ENCODE measurements at regions not wholly inside any gene's neighbourhood (a gene's known extent, or its start where the extent isn't known, plus 50 kb on each side); places are given as distances from the start of the nearest gene placed in this dataset.

DNA sequence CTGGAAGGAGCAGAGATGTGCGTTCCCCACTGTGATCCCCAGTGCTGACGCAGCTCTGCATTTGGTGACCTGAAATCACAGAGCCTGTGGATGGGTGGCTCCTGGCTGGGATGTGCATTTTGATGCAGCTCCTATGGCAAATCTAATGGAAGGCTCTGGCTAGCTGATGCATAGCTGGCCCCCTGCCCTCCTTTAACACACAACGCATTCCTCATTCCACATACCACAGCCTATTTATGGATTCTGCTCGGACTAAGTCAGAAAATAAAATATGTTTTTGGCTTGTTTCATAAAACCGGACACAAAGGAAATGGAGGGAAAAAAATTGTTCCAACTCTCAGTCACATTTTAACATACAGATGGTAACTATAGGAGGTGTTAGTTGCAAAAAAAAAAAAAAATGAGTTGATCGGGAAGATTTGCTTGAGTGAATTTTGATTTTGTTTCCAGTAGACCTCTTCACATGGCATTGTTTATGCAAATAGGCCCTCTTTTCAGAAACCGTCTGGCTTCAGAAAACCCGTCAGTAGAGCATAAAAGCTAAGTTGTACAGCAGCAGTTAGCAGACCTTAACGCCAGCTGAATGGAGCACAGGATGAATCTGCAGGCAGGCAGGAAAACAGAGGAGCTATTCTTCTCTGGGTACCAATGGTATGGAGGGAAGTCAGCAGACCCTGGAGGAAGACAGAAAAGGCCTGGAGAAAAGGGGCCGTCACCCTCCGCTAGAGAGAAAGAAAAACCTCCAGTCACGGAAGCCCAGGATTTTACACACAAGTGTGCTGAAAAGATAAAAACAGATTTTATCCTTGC is 215.4 kb downstream of the HDGFL1 start:
- H3K4me3 ChIP-seq (ENCODE audit: low read depth, low read length): no peak overlapping the region
- TF ChIP-seq, protein P1, sequence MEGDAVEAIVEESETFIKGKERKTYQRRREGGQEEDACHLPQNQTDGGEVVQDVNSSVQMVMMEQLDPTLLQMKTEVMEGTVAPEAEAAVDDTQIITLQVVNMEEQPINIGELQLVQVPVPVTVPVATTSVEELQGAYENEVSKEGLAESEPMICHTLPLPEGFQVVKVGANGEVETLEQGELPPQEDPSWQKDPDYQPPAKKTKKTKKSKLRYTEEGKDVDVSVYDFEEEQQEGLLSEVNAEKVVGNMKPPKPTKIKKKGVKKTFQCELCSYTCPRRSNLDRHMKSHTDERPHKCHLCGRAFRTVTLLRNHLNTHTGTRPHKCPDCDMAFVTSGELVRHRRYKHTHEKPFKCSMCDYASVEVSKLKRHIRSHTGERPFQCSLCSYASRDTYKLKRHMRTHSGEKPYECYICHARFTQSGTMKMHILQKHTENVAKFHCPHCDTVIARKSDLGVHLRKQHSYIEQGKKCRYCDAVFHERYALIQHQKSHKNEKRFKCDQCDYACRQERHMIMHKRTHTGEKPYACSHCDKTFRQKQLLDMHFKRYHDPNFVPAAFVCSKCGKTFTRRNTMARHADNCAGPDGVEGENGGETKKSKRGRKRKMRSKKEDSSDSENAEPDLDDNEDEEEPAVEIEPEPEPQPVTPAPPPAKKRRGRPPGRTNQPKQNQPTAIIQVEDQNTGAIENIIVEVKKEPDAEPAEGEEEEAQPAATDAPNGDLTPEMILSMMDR (IDR thresholded peaks at IDR 0.05; ENCODE audit: borderline replicate concordance, insufficient read depth, low read depth, low read length): no peak

DNA sequence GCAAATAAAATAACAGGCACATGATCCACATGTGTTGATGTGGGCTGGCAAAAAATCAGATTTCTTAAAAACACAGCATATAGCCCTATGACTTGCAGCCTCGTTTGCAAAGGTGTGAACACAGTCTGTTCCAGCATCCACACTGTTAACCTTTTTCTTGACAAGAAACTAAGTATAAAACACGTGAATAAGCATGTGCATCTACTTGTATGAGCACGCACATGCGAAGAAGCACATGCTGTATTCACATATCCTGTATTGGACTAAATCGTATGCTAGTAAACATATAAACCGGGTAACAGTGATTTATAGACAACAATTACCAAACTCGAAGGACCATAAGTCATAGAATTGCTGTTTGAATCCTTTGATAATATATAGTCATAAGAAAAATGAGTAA is 218.7 kb downstream of the HDGFL1 start:
- H3K4me3 ChIP-seq (ENCODE audit: low read depth, low read length): no peak overlapping the region
- TF ChIP-seq, protein P1 (IDR thresholded peaks at IDR 0.05; ENCODE audit: borderline replicate concordance, insufficient read depth, low read depth, low read length): no peak

DNA sequence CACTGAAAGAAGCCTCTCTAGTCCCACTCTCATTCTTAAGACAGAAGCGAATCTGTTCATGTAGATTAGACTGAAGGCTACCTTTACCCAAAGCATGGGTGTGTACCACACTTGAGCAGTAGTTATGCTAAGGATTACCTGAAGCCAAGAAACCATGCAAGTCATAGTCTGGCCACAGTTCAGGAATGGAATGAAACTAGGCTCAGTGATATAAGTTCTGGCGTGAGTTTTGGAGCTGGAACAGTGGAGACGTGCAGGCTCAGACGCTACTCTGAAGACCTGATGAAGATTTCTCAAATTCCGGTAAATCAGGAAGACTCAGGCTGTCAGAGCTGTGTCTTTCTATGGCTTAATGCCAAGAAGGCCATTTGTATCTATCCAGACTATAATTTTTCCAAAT is 219.9 kb downstream of the HDGFL1 start:
- TF ChIP-seq, protein P1 (IDR thresholded peaks at IDR 0.05; ENCODE audit: borderline replicate concordance, insufficient read depth, low read depth, low read length): no peak
- no peak overlapping the region for H3K4me3 ChIP-seq (ENCODE audit: low read depth, low read length)

DNA sequence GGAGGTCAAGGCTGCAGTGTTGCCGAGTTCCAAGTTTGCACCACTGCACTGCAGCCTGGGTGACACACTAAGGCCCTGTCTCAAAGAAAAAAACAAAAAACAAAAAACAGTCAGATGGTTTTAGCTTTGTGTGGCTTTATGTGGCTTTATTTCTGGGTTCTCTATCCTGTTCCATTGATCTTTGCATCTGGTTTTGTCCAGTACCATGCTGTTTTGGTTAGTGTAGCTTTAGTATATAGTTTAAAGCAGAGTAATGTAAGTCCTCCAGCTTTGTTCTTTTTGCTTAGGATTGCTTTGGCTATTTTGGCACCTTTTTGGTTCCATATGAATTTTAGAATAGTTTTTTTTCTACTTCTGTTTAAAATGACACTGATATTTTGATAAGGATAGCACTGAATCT is 225.5 kb downstream of the HDGFL1 start:
- no peak overlapping the region for H3K4me3 ChIP-seq (ENCODE audit: low read depth, low read length)
- TF ChIP-seq, protein P1 (IDR thresholded peaks at IDR 0.05; ENCODE audit: borderline replicate concordance, insufficient read depth, low read depth, low read length): no peak

DNA sequence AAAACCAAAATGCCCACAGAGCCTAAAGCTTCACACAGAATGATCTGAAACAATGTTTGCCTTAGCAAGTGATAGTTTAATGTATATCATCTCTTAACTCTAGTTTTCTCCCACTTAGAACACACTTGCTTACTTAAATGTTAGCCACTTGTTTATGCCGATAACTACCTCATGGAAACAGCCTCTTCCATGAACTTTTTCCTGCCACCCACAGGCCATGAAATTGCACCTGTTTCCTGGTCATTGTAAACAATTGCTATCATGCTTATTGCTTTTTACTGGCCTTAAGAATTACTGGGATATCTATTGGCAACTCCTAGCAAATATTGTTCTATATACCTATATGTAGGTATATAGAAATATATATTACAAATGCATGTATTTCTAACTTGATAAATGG is 231.1 kb downstream of the HDGFL1 start:
- TF ChIP-seq, protein P1 (IDR thresholded peaks at IDR 0.05; ENCODE audit: borderline replicate concordance, insufficient read depth, low read depth, low read length): no peak
- no peak overlapping the region for H3K4me3 ChIP-seq (ENCODE audit: low read depth, low read length)

DNA sequence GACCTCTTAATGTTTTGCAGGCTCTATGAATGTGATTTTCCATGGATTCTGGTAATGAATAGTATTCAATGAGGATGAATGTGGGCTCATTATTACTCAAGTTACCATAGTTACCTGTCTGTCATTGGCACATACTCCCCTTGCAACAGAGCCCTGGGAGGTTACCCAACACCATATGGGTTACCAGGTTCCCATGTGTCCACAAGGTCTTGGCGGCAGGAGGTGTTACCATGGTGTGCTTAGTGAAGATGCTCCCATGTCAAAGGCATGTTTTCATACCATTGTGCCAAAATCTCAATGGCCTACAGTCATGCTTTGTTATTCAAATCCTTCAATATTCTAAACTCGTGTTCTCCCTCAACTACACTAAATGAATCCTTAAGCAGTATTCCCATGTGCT is 232.5 kb downstream of the HDGFL1 start:
- no peak overlapping the region for H3K4me3 ChIP-seq (ENCODE audit: low read depth, low read length)
- TF ChIP-seq, protein P1 (IDR thresholded peaks at IDR 0.05; ENCODE audit: borderline replicate concordance, insufficient read depth, low read depth, low read length): no peak

DNA sequence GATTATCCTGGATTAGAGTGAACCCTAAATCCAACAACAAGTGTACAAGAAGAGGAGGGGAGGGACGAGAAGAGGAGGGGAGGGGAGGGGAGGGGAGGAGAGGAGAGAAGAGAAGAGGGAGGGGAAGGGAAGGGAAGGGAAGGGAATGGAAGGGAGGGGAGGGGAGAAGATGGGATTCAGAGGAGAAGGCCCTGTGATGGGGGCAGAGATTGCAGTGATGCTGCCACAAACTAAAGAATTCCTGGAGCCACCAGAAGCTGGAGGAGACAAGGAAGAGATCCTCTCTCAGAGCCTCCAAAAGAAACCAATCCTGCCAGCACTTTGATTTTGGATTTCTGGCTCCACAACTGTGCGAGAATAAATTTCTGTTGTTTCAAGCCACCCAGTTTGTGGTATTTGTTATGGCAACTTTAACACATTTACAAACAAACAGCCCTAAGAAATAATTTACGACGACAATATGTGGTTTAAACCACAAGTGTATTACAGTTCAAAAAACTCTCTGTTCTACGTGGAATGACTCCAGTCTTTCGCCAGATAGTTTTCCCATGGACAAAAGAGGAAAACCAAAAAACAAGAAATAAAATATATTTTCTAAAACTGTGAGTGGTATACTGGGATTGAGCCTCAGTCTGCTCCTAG is 235.4 kb downstream of the HDGFL1 start:
- H3K4me3 ChIP-seq (ENCODE audit: low read depth, low read length): no peak overlapping the region
- TF ChIP-seq, protein P1 (IDR thresholded peaks at IDR 0.05; ENCODE audit: borderline replicate concordance, insufficient read depth, low read depth, low read length): no peak

Data from GM12875 (cell line).